ENCODE measurements at regions not wholly inside any gene's neighbourhood (a gene's known extent, or its start where the extent isn't known, plus 50 kb on each side); places are given as distances from the start of the nearest gene placed in this dataset.

GRCh38 chr4:100312615-100313350, 122.5 kb upstream of the DDIT4L start:
- H3K4me3 ChIP-seq (ENCODE audit: low read depth, poor library complexity, severe bottlenecking): no peak overlapping the region
- 52 to 74% methylated on average over 2 of the region's 2 CpGs for WGBS, 2 donors
- TF ChIP-seq POLR2A (IDR thresholded peaks at IDR 0.05) (no peak), CTCF (IDR thresholded peaks at IDR 0.05) (no peak)
- DNase-seq (ENCODE audit: low spot score in 2 of 2): no peak
- intact Hi-C loops (cut with DNase I; ENCODE audit: low total_unique reads): no loop called here

- no peak overlapping the region for H3K4me3 ChIP-seq (ENCODE audit: low read depth, poor library complexity, severe bottlenecking)
- DNase-seq (ENCODE audit: low spot score in 2 of 2): no peak
- WGBS, 2 donors: 91 to 97% methylated on average over 3 of the region's 3 CpGs
- intact Hi-C loops (cut with DNase I; ENCODE audit: low total_unique reads): no loop called here
- TF ChIP-seq CTCF (IDR thresholded peaks at IDR 0.05) (no peak), POLR2A (IDR thresholded peaks at IDR 0.05) (no peak)
Observed at GRCh38 chr4:100311181-100311580, 120.9 kb upstream of the DDIT4L start.

- H3K4me3 ChIP-seq (ENCODE audit: low read depth, poor library complexity, severe bottlenecking): no peak overlapping the region
- TF ChIP-seq CTCF (IDR thresholded peaks at IDR 0.05) (no peak), POLR2A (IDR thresholded peaks at IDR 0.05) (no peak)
- no peak for DNase-seq (ENCODE audit: low spot score in 2 of 2)
- intact Hi-C loops (cut with DNase I; ENCODE audit: low total_unique reads): no loop called here
Observed at GRCh38 chr4:100306018-100306417, 115.8 kb upstream of the DDIT4L start.

- H3K4me3 ChIP-seq (ENCODE audit: low read depth, poor library complexity, severe bottlenecking): no peak overlapping the region
- TF ChIP-seq CTCF (IDR thresholded peaks at IDR 0.05) (no peak), POLR2A (IDR thresholded peaks at IDR 0.05) (no peak)
- WGBS, 2 donors: 93 to 94% methylated on average over 9 of the region's 9 CpGs
- DNase-seq (ENCODE audit: low spot score in 2 of 2): no peak
- intact Hi-C loops (cut with DNase I; ENCODE audit: low total_unique reads): no loop called here
Observed at GRCh38 chr4:100302061-100303026, 112.1 kb upstream of the DDIT4L start.

- DNase-seq (ENCODE audit: low spot score in 2 of 2): peak in 1 of 2 donors; percentile 17
- WGBS, 2 donors: 25 to 38% methylated on average over 2 of the region's 2 CpGs
- intact Hi-C loops (cut with DNase I; ENCODE audit: low total_unique reads): no loop called here
- TF ChIP-seq CTCF (IDR thresholded peaks at IDR 0.05): no peak
- H3K4me3 ChIP-seq (ENCODE audit: low read depth, poor library complexity, severe bottlenecking): no peak overlapping the region
Observed at GRCh38 chr4:100299046-100299840, 109.0 kb upstream of the DDIT4L start.

All from lower leg skin (tissue), 4 donors.